Left kidney (tissue), 1 donor: ENCODE measurements at regions not wholly inside any gene's neighbourhood (a gene's known extent, or its start where the extent isn't known, plus 50 kb on each side); places are given as distances from the start of the nearest gene placed in this dataset.

Source experiments
- DNase-seq: peaks from one replicate; pipeline ENCODE4 v3.0.0-alpha.2; 2013

GRCh38 chr15:31510057-31510456, 183.4 kb downstream of the KLF13 start:
- no peak for DNase-seq

- no peak for DNase-seq
Observed at GRCh38 chr15:31511707-31512310, 185.2 kb downstream of the KLF13 start.

GRCh38 chr15:31513178-31513577, 186.5 kb downstream of the KLF13 start:
- no peak for DNase-seq

GRCh38 chr15:31516440-31516839, 189.8 kb downstream of the KLF13 start:
- DNase-seq: no peak

- no peak for DNase-seq
Observed at GRCh38 chr15:31516874-31517273, 190.2 kb downstream of the KLF13 start.

- no peak for DNase-seq
Observed at GRCh38 chr15:31517711-31518110, 191.1 kb downstream of the KLF13 start.

- no peak for DNase-seq
Observed at GRCh38 chr15:31522028-31522427, 195.4 kb downstream of the KLF13 start.

- no peak for DNase-seq
Observed at GRCh38 chr15:31523027-31523654, 196.5 kb downstream of the KLF13 start.

- no peak for DNase-seq
Observed at GRCh38 chr15:31523655-31524049, 197.0 kb downstream of the KLF13 start.

GRCh38 chr15:31525185-31525695, 198.6 kb downstream of the KLF13 start:
- no peak for DNase-seq

- no peak for DNase-seq
Observed at GRCh38 chr15:31525988-31526665, 199.5 kb downstream of the KLF13 start.

GRCh38 chr15:31526916-31527690, 200.5 kb downstream of the KLF13 start:
- DNase-seq: no peak

- DNase-seq: no peak
Observed at GRCh38 chr15:31528846-31529245, 202.2 kb downstream of the KLF13 start.

- no peak for DNase-seq
Observed at GRCh38 chr15:31537770-31538592, 211.3 kb downstream of the KLF13 start.

GRCh38 chr15:31540633-31541032, 214.0 kb downstream of the KLF13 start:
- DNase-seq: no peak

GRCh38 chr15:31544361-31544760, 217.7 kb downstream of the KLF13 start:
- DNase-seq: no peak

GRCh38 chr15:31545257-31545656, 218.6 kb downstream of the KLF13 start:
- DNase-seq: no peak

GRCh38 chr15:31550211-31550977, 223.8 kb downstream of the KLF13 start:
- DNase-seq: no peak

GRCh38 chr15:31551323-31551722, 224.7 kb downstream of the KLF13 start:
- no peak for DNase-seq

- DNase-seq: no peak
Observed at GRCh38 chr15:31552482-31553099, 226.0 kb downstream of the KLF13 start.
